H9 (cell line): ENCODE measurements at regions not wholly inside any gene's neighbourhood (a gene's known extent, or its start where the extent isn't known, plus 50 kb on each side); places are given as distances from the start of the nearest gene placed in this dataset.

Source experiments
- DNase-seq: peaks from one replicate; pipeline ENCODE4 v3.0.0-alpha.2; 2017
- H2AFZ ChIP-seq: one replicate; pipeline ENCODE4 v1.6.1; 2013; ENCODE audit warnings: mild to moderate bottlenecking, low read length, control low read depth, moderate library complexity
- H2AK5ac ChIP-seq: 2 replicates; pipeline ENCODE4 v1.6.1; 2013; ENCODE audit warnings: low read length, control low read depth, mixed read lengths; ENCODE audit not compliant: insufficient read length
- H2BK120ac ChIP-seq: one replicate; pipeline ENCODE4 v1.6.1; 2013; ENCODE audit warnings: low read depth, mild to moderate bottlenecking, low read length, control low read depth, inconsistent platforms; ENCODE audit not compliant: poor library complexity, severe bottlenecking
- H2BK12ac ChIP-seq: 2 replicates; pipeline ENCODE4 v1.6.1; 2013; ENCODE audit warnings: low read length, control low read depth, mixed read lengths, low read depth; ENCODE audit not compliant: insufficient read length
- H2BK15ac ChIP-seq: 2 replicates; pipeline ENCODE4 v1.6.1; 2013; ENCODE audit warnings: low read depth, low read length, control low read depth
- H2BK20ac ChIP-seq: one replicate; pipeline ENCODE4 v1.6.1; 2013; ENCODE audit warnings: low read depth, mild to moderate bottlenecking, low read length, control low read depth, inconsistent platforms; ENCODE audit not compliant: poor library complexity, severe bottlenecking
- H2BK5ac ChIP-seq: 2 replicates; pipeline ENCODE4 v1.6.1; 2013; ENCODE audit warnings: low read length, control low read depth, mixed read lengths; ENCODE audit not compliant: insufficient read length
- H3K14ac ChIP-seq: 2 replicates; pipeline ENCODE4 v1.6.1; 2013; ENCODE audit warnings: low read length, control low read depth; ENCODE audit not compliant: insufficient read depth
- H3K18ac ChIP-seq: 2 replicates; pipeline ENCODE4 v1.6.1; 2013; ENCODE audit warnings: low read depth, mild to moderate bottlenecking, mixed read lengths, low read length, control low read depth; ENCODE audit not compliant: insufficient read length
- H3K23ac ChIP-seq: 2 replicates; pipeline ENCODE4 v1.6.1; 2013; ENCODE audit warnings: low read length, control low read depth, mixed read lengths, low read depth; ENCODE audit not compliant: insufficient read length
- H3K23me2 ChIP-seq: 2 replicates; pipeline ENCODE4 v1.6.1; 2013; ENCODE audit warnings: low read depth, mild to moderate bottlenecking, mixed read lengths, low read length, control low read depth; ENCODE audit not compliant: insufficient read length, poor library complexity, severe bottlenecking
- H3K27ac ChIP-seq: 2 replicates; pipeline ENCODE4 v1.5.1; 2013; ENCODE audit warnings: low read length, control low read depth, mixed read lengths, low read depth; ENCODE audit not compliant: insufficient read length
- H3K27me3 ChIP-seq: 2 replicates; pipeline ENCODE4 v1.6.1; 2013; ENCODE audit warnings: low read length, control low read depth, inconsistent platforms; ENCODE audit not compliant: insufficient read depth
- H3K4ac ChIP-seq: 2 replicates; pipeline ENCODE4 v1.6.1; 2013; ENCODE audit warnings: low read depth, mild to moderate bottlenecking, control low read depth, inconsistent platforms, low read length, moderate library complexity
- H3K4me1 ChIP-seq: 2 replicates; pipeline ENCODE4 v1.6.1; 2013; ENCODE audit warnings: low read length, control low read depth, inconsistent platforms; ENCODE audit not compliant: insufficient read depth
- H3K4me2 ChIP-seq: 2 replicates; pipeline ENCODE4 v1.6.1; 2013; ENCODE audit warnings: low read length, control low read depth, mixed read lengths; ENCODE audit not compliant: insufficient read length, insufficient read depth
- H3K56ac ChIP-seq: 2 replicates; pipeline ENCODE4 v1.6.1; 2013; ENCODE audit warnings: low read depth, mild to moderate bottlenecking, mixed read lengths, low read length, control low read depth; ENCODE audit not compliant: insufficient read length
- H3K79me1 ChIP-seq: 2 replicates; pipeline ENCODE4 v1.6.1; 2013; ENCODE audit warnings: low read depth, mild to moderate bottlenecking, moderate library complexity, low read length, control low read depth, inconsistent platforms; ENCODE audit not compliant: insufficient read depth, poor library complexity, severe bottlenecking
- H3K79me2 ChIP-seq: 2 replicates; pipeline ENCODE4 v1.6.1; 2013; ENCODE audit warnings: low read length, control low read depth, inconsistent platforms; ENCODE audit not compliant: insufficient read depth
- H3K9ac ChIP-seq: 2 replicates; pipeline ENCODE4 v1.6.1; 2013; ENCODE audit warnings: low read length, control low read depth, mixed read lengths; ENCODE audit not compliant: insufficient read length; ENCODE audit errors: extremely low read depth
- H3K9me3 ChIP-seq: one replicate; pipeline ENCODE4 v1.6.1; 2013; ENCODE audit warnings: low read depth, low read length, inconsistent platforms; ENCODE audit not compliant: control insufficient read depth
- H3T11ph ChIP-seq: one replicate; pipeline ENCODE4 v1.6.1; 2013; ENCODE audit warnings: mild to moderate bottlenecking, low read length, control low read depth, inconsistent platforms
- H4K20me1 ChIP-seq: one replicate; pipeline ENCODE4 v1.6.1; 2013; ENCODE audit not compliant: control insufficient read depth, insufficient read length, insufficient read depth
- H4K5ac ChIP-seq: 2 replicates; pipeline ENCODE4 v1.6.1; 2013; ENCODE audit warnings: low read depth, mild to moderate bottlenecking, mixed read lengths, low read length, control low read depth; ENCODE audit not compliant: insufficient read length
- H4K8ac ChIP-seq: replicated peaks from 2 replicates; pipeline ENCODE4 v1.6.1; 2013; ENCODE audit warnings: low read length, control low read depth, mixed read lengths, low read depth; ENCODE audit not compliant: insufficient read length
- H4K91ac ChIP-seq: 2 replicates; pipeline ENCODE4 v1.6.1; 2013; ENCODE audit warnings: low read depth, mild to moderate bottlenecking, moderate library complexity, mixed read lengths, low read length, control low read depth; ENCODE audit not compliant: insufficient read length
- H3K27ac Mint-ChIP-seq, 3 experiments: 2 replicates in 2 of 3; 3 replicates in 1 of 3; pipeline ENCODE4 v1.8.0; 2020 to 2021; ENCODE audit warnings: mixed read lengths in 3 of 3, mild to moderate bottlenecking in 1 of 3, moderate library complexity in 1 of 3
- H3K27me3 Mint-ChIP-seq: 2 replicates; pipeline ENCODE4 v1.8.0; 2021; ENCODE audit warnings: low read depth, mild to moderate bottlenecking, moderate library complexity, mixed read lengths
- H3K36me3 Mint-ChIP-seq, 3 experiments: 2 replicates in 2 of 3; 3 replicates in 1 of 3; pipeline ENCODE4 v1.8.0; 2020 to 2021; ENCODE audit warnings: low read depth in 3 of 3, mixed read lengths in 3 of 3; ENCODE audit not compliant: insufficient read depth in 1 of 3
- H3K4me1 Mint-ChIP-seq, 2 experiments: 2 replicates each; pipeline ENCODE4 v1.8.0; 2020; ENCODE audit warnings: mixed read lengths in 2 of 2
- H3K4me3 Mint-ChIP-seq, 2 experiments: 2 replicates in 1 of 2; 3 replicates in 1 of 2; pipeline ENCODE4 v1.8.0; 2020 to 2021; ENCODE audit warnings: mild to moderate bottlenecking in 2 of 2, mixed read lengths in 2 of 2, moderate library complexity in 1 of 2
- H3K9me3 Mint-ChIP-seq, 2 experiments: 2 replicates in 1 of 2; 3 replicates in 1 of 2; pipeline ENCODE4 v1.8.0; 2020; ENCODE audit warnings: mild to moderate bottlenecking in 2 of 2, mixed read lengths in 2 of 2, moderate library complexity in 1 of 2
- WGBS: extraction: QIAGEN DNeasy Blood & Tissue Kit; methylation state at CpG from one replicate; pipeline ENCODE4 v1.1.7; 2013; ENCODE audit warnings: missing lambda C conversion rate, low lambda C conversion rate, mixed read lengths; ENCODE audit not compliant: insufficient read length; ENCODE audit errors: extremely low coverage; 5-methylcytosine and 5-hydroxymethylcytosine counted together
- TF ChIP-seq, protein P1 (sequence below): fragments of 200-600 bp; sonication (generic); conservative IDR thresholded peaks from 3 replicates; pipeline ENCODE4 v1.8.0; 2021; ENCODE audit warnings: antibody characterized with exemption, mild to moderate bottlenecking

DNA sequence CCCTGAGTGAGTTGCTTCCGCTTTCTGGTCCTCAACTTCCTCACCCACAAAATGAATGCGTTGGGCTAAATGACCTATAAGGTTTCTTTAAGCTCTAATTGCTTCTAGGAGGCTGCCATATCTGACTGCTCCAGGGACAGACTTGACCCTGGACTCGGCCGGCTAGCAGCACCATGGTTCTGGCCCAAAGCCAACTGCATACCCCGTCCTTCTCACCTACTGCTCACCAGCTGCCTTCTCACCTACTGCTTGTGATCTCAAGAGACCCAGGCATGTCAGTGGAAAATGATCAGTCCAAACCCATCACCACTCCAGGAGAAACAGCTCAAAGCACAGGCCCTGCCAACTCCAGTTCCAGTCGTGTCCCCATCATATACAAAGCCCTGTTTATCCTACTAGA is 124.3 kb upstream of the IRX5 start:
- no peaks in the 10 kb centered on the region for H3K23me2 ChIP-seq
- H3K4me3 Mint-ChIP-seq: no peak overlapping the region
- peak overlapping the region in 1 of 3 experiments; percentile 38; a peak in 1 of 7 replicates for H3K27ac Mint-ChIP-seq
- no peaks in the 10 kb centered on the region for H3K79me2 ChIP-seq
- no peaks in the 10 kb centered on the region for H4K20me1 ChIP-seq
- H3K36me3 Mint-ChIP-seq: peaks cover 0 to 5% (median 0%) of the 10 kb centered on the region in 3 experiments; a peak in 1 of 7 replicates
- no peak for DNase-seq
- no peaks in the 10 kb centered on the region for H3K9me3 ChIP-seq
- H3K79me1 ChIP-seq: no peaks in the 10 kb centered on the region
- no peaks in the 10 kb centered on the region for H3K27me3 Mint-ChIP-seq
- H2BK15ac ChIP-seq: no peak overlapping the region
- no peak overlapping the region for H4K5ac ChIP-seq
- H3K27me3 ChIP-seq: no peaks in the 10 kb centered on the region
- no peak overlapping the region for H3K18ac ChIP-seq
- H2BK12ac ChIP-seq: no peak overlapping the region
- H3K56ac ChIP-seq: no peak overlapping the region
- H4K91ac ChIP-seq: no peak overlapping the region
- no peak overlapping the region for H2AFZ ChIP-seq
- no CpG with 5 or more reads among the region's 6 CpGs for WGBS
- H3K14ac ChIP-seq: no peak overlapping the region
- H3K4me1 Mint-ChIP-seq: peaks cover 30 to 35% of the 10 kb centered on the region in 2 experiments
- H3K4me1 ChIP-seq: peaks cover 5% of the 10 kb centered on the region; the same call in 1 of the 2 replicates
- H3T11ph ChIP-seq: no peak overlapping the region
- H3K27ac ChIP-seq: no peak overlapping the region
- no peak overlapping the region for H2BK120ac ChIP-seq
- H2AK5ac ChIP-seq: no peak overlapping the region
- no peak overlapping the region for H4K8ac ChIP-seq
- no peak overlapping the region for H2BK5ac ChIP-seq
- TF ChIP-seq, protein P1, sequence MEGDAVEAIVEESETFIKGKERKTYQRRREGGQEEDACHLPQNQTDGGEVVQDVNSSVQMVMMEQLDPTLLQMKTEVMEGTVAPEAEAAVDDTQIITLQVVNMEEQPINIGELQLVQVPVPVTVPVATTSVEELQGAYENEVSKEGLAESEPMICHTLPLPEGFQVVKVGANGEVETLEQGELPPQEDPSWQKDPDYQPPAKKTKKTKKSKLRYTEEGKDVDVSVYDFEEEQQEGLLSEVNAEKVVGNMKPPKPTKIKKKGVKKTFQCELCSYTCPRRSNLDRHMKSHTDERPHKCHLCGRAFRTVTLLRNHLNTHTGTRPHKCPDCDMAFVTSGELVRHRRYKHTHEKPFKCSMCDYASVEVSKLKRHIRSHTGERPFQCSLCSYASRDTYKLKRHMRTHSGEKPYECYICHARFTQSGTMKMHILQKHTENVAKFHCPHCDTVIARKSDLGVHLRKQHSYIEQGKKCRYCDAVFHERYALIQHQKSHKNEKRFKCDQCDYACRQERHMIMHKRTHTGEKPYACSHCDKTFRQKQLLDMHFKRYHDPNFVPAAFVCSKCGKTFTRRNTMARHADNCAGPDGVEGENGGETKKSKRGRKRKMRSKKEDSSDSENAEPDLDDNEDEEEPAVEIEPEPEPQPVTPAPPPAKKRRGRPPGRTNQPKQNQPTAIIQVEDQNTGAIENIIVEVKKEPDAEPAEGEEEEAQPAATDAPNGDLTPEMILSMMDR: no peak
- H3K9ac ChIP-seq: no peak overlapping the region
- H3K4ac ChIP-seq: no peak overlapping the region
- H3K9me3 Mint-ChIP-seq: no peaks in the 10 kb centered on the region; a peak in 1 of 5 replicates
- no peak overlapping the region for H3K4me2 ChIP-seq
- no peak overlapping the region for H3K23ac ChIP-seq
- H2BK20ac ChIP-seq: no peak overlapping the region
